ENCODE measurements at regions not wholly inside any gene's neighbourhood (a gene's known extent, or its start where the extent isn't known, plus 50 kb on each side); places are given as distances from the start of the nearest gene placed in this dataset.

GRCh38 chr12:46464863-46465262 lies 92.3 kb upstream of the SLC38A2 start:
- TF ChIP-seq RAD21 (IDR thresholded peaks at IDR 0.05 in 1 of 2, conservative IDR thresholded peaks at IDR 0.05 in 1 of 2; ENCODE audit: low read depth in 2 of 2, low read length in 2 of 2) (no peak), ATF2 (IDR thresholded peaks at IDR 0.05; ENCODE audit: low read length) (no peak), CTCF (IDR thresholded peaks at IDR 0.05; ENCODE audit: control extremely low read depth in 1 of 3, insufficient read depth in 1 of 3, low read depth in 1 of 3, low read length in 3 of 3) (no peak), JUN (IDR thresholded peaks at IDR 0.05; ENCODE audit: low read depth, low read length) (no peak), PHF8 (conservative IDR thresholded peaks at IDR 0.05; ENCODE audit: low read depth, low read length) (no peak), JUND (IDR thresholded peaks at IDR 0.05; ENCODE audit: low read length) (no peak), TAF1 (IDR thresholded peaks at IDR 0.05; ENCODE audit: low read depth, low read length) (no peak), GABPA (IDR thresholded peaks at IDR 0.05; ENCODE audit: borderline replicate concordance, insufficient read depth, low read length) (no peak), BACH1 (IDR thresholded peaks at IDR 0.05; ENCODE audit: low read length) (no peak), EZH2 (IDR thresholded peaks at IDR 0.05; ENCODE audit: low read depth, low read length, severe bottlenecking) (no peak), ASH2L (IDR thresholded peaks at IDR 0.05; ENCODE audit: low read length) (no peak), BRCA1 (IDR thresholded peaks at IDR 0.05; ENCODE audit: low read depth, low read length) (no peak), POLR2AphosphoS5 (IDR thresholded peaks at IDR 0.05; ENCODE audit: low read depth, low read length) (no peak)
